Non-pigmented ciliary epithelial cell (primary cell): ENCODE measurements at regions not wholly inside any gene's neighbourhood (a gene's known extent, or its start where the extent isn't known, plus 50 kb on each side); places are given as distances from the start of the nearest gene placed in this dataset.
"Not testable (repeated sequence)": the region's sequence is repeated elsewhere in the genome, so short reads cannot be mapped to it uniquely, and the experiment has no call there.

Experiments used
- DNase-seq: peaks from one replicate; pipeline ENCODE4 v3.0.0-alpha.2; 2010; ENCODE audit warnings: low read depth

DNA sequence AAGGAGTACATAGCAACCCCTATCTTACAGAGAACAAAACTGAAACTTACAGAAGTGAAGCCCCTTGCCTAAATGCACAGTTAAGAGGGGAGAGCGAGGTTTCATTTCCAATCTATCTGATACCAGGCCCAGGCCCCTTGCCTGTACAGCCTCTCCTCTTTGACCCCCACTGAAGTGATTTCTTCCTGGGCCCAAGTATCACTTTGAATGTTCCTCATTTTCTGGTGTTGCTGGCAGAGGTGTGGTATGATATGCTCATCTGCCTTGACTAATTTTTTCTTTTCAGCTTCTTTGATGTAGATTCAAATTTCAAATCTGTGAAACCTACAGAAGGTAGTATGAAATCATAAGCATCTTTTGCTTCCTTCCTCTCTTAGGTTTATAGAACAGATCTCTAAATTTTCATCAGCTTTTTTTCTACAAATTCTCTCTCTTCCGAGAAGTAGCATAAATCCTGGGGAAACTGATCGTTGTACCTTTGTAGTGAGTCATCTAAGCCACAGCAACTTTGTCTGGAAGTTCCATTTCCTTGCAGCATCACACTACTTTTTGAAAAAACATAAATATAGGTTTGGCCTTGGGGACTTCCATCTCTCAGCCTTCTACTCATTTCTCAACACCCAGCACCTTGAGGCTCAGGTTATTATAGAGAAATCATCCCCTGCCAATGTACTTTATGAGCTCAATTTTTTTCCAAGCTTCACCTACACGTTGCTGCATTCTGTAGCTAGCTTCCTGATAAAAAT, 402.4 kb upstream of the PTGER4 start:
- no peak for DNase-seq

DNA sequence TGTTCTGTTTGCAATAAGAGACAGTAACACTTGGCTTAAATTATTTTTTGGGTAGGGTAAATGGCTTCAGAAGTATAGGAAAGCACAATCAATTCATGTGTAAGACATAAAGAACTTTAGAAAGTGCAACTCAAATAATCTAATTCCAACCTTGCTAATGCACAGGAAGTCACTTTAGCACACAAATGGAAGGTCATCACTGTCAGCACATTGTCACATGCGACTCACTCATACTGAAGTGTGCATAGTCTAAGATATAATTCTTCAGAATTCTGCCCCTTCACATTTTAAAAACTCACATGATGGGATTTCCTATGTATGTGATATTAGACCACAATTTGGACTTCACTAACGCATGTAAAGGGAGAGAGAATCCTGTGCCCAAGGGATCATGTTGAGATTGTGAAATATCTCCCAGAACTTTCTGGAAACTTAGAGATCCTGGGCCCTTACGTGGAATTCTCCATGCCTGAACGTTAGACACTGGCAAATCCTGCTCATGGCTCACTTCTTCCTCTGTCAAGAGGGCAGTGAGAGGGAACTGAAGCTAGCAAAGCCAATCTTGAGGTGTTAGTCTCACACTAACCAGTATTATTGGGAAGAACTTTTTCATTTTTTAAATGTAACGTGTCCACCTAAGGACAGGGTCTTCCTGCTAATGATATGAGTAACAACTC, 403.2 kb upstream of the PTGER4 start:
- no peak for DNase-seq

DNA sequence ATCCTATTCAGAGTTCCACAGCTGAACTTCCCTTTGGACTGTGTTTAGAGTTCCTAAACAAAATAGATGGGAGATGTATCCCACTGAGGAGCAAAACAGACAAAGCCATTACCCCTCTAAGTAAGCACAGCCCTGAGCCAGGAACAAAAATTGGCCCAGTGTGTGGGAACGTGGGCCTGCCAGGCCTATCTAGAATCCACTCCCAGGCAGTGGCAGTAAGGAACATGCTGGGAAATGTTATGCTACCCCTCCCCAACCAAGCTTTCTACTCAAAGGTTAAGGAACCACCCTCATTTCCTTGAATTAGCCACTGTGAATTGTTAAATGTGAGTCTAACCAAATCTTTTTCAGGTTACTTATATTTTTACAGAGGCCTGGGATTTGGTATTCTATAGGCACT, 405.1 kb upstream of the PTGER4 start:
- DNase-seq: no peak

DNA sequence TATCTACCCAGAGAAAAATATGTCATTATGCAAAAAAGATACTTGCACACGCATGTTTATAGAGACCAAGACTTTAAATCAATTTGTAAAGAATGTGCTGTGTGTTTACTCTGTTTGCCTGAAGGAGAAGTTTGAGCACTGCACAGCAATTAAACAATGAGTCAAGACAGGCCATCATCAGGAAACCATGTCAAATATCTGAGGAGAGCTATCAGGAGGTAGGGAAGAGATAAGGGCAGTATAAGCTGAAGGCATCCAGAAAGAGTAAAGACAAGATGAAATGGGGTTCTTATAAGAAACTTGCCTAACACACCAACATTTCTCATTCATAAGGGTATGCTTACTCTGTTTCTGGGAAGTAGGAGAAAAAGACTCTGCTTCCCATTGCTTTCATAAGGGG, 405.8 kb upstream of the PTGER4 start:
- DNase-seq: no peak

DNA sequence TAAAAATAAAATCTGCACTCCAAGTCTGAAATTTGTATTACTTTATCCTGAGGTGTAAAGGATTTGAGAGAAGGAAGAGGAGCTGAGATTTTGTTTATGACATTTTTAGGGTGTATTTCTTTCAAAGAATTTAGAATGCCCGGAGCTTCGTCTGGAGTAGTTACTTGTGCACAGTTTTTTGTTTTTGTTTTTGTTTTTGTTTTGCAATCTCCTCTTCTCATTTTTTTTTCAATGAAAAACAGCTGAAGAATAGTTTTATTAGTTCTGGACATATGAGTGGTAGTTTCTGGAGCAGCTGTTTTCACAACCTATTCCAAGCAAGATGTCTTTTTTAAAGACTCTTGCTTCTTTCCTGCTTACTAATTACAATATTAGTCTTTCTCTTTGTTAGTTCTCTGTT, 408.2 kb upstream of the PTGER4 start:
- DNase-seq: no peak

DNA sequence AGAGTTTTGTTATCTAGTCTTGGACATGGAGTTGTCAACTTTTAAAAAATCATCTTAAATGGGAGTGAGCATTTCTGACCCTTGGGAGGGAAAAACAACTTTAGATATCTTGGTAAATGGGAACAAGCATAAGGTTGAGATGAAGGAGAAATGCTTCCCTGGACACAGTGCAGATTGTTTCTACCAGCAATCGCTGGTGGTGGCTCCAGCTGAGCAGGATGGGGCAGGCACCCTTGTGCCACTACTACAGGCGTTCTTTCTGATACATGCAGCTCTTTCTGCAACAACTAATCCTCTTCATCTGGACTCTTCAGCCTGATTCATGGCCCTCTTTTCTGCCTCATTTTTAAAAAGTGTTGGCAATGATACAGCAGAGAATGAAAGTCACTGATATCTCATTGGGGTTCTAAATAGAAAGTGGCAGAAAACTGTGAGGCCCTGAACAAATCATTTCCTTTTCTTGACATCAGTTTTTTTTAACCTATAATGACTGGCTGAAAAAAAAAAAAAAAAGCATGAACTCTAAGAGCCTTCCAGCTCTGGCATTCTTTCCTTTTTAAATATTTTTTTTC, 409.4 kb upstream of the PTGER4 start:
- DNase-seq: no peak

DNA sequence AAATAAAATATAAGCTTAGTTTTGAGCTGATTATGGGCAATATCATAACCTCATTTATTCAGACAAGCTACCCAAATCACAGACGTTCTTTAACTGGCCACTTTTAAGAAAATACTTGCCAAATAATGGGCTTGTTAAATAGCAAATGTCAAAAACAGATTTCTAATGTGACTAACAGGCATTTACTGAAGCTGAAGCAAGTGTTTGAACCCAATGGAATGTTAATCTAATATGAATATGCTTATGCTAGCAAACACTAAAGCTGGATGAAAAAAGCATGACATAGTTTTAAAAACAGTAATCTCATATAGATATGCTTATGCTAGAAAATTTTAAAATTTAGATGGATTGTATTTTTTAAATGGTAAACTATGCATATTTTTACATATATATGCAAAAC, 411.6 kb upstream of the PTGER4 start:
- DNase-seq: no peak

DNA sequence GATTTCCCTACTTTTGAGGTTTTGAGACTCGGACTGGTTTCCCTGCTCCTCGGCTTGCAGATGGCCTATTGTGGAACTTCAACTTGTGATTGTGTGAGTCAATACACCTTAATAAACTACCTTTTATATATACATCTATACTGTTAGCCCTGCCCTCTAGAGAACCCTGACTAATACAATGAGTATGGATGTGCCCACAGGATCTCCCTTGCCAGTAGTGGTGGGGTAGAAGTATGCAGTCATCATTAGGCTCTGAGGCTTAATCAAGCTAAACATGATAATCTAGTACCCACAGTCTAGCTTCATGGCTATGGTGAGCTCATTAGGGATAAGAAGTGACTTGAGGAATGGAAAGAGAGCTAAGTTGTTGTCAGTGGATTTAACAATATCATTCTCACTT, 412.8 kb upstream of the PTGER4 start:
- DNase-seq: no peak

DNA sequence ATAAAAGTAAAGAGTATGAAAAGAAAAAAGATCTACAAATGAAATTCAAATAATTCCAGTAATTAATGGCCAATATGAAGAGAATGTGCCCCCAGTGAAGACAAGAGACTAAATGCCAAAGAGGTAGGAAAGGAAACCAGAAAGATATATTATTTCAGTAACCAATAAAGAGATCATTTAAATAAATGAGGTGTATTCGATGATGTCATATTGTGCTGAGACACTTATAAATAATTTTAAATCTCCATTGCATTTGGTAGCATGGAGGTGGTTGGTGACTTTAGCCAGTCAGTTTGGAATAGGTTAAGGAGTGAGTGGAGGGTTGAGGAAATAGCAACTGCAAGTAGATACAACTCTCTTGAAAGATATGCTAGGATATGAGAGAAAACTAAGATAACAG, 417.7 kb upstream of the PTGER4 start:
- DNase-seq: no peak

DNA sequence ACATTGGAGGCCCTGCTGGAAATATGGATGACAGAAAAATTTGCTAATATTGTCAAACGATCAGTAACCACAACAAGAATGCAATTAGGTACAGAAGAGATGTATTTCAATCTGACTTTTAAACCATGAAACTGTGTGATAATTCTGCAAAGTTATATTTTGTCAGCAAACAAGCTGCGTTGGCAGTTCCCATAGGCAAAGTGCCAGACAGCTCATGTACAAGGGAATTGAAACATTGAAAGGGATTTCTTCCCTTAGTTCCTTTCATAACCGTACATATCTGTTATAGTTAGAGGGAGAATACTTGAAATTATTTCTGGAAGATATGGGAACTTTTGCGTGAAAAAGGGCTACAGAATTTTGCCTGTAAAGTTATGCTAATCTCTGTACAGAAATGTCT, 419.4 kb upstream of the PTGER4 start:
- DNase-seq: no peak

DNA sequence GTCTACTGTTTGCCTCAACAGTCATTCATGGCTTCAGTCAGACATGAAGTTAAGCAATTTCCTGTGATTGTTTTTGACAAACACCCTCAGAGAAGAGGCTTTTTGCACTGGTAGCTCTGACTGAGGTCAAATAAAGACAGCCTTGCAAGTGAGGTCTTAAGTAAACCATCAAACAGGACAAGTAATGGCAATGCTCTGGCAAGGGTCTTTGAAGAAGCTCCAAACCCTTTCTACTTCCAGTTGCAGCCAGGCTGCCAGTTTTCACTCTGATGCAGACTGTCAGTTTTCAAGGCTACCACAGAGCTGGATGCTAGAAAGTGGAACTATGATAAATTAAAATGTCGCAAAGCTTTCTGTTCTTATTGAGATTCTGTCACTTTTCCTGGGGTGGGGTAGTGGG, 421.5 kb upstream of the PTGER4 start:
- no peak for DNase-seq

DNA sequence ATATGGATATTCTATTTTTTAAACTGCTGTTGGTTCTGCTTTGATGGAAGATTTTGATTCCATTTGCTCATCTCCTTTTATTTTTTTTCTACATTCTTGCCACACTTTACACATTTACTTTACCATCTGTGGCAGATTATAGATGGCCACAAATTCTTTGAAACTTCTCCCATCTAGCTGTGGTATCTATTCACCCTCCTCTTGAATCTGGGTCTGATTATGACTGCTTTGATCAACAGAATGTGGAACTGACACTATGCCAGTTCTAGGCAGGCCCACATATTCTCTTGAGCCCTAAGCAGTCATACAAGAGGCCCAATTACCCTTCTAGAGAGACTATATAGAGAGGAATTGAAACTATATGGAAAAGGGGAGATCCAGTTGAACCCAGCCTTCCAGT, 439.0 kb upstream of the PTGER4 start:
- no peak for DNase-seq

DNA sequence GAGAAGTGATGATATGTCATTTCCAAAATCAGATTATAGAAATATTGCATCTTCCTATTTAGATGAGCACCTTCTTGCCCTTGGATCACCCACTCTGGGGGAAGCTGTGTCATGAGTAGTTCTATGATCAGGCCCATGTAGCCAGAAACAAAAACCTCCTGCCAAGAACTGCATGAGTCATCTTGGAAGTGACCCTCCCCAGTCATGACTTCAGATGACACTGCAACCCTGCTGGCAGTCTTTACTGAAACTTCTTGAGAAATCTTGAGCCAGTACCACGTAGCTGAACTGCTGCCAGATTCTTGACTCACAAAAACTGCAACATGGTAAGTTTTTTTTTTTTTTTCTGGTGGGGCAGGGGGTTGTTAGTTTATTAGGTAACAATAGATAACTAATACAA, 439.6 kb upstream of the PTGER4 start:
- DNase-seq: no peak

DNA sequence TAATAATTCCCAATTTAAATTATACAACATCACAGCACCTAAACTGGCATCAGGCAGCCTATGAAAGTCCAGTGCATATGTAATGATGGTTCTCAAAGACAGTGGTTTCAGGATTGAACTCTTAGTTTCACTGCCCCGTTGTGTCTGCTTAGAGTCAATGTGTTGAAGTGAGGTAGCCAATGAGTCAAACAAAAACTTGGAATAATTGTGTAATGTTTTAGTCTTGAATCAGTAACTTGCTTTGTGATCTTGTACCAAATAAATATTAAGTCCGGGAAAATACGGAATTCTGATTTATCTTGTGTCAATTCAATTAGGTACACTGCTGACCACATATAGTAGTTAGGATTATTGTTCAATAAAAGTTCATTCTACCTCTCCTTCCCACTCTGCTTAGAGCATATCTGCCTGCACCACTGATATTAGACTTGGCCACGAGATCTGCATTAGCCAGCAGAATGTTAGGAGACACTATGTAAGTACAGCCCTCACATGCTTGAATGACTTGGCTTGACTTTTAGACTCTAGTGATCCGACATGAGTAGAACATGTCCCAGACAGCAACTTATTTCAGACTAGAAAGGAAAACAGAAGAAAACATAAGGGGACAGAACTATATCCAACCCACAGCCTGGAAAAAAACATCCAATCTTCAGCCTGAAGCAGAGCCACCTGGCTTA, 441.5 kb upstream of the PTGER4 start:
- DNase-seq: no peak

DNA sequence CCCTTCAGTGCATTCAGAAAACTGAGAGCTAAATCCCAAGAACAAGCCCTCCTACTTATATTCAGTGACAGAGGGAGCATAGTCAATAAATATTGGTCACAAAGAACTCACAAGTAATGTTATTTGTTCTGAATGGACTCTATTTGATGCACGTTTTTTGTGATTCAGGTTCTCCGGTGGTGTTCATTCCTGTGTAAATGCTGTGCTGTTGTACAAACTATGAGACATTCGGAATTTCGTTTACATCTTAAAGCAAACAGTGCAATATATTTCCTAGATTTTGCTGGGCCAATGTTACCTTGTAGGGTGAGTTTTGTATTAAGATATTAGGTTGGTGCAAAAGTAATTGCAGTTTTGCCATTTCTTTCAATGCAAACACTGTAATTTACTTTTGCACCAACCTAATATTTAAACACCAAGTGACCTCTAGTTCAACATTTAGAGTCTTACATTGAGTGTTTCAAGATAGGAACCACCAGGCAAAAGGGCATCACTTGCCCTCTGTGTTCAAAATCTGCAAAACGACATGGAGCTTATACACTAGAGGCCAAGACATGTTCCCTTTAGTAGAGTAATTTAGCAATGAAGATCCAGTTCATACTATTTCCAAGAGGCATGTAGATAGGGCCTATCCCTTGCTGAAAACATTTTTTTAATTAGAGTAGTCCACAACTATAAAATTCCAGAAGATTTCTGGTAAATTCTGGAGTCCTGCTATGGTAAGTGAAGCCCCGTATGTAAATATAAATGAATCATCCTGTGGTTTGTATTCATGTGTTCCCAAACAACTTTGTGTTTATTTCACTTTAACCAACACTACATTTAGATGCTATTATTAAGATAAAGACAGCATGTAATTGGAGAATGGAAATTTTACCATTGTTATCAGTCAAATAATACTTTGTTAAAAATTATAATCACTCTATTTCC, 444.0 kb upstream of the PTGER4 start:
- no peak for DNase-seq

DNA sequence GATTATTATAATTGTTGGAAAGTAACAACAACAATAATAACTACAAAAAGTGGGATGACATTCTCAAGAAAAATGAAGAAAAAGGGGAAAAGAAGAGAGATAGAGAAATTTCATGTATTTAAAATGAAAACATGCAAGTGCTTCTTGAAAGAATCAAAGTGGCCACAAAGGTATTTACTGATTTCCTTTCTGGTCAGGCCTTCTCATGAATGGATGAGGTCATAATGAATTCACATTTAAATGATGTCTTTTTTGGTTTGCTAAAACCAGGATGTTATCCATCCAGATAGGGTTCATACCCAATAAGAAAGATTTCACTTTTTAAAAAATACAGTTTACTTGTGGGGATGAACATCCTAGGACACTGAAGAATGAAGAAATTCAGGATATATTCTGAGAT, 446.4 kb upstream of the PTGER4 start:
- no peak for DNase-seq

DNA sequence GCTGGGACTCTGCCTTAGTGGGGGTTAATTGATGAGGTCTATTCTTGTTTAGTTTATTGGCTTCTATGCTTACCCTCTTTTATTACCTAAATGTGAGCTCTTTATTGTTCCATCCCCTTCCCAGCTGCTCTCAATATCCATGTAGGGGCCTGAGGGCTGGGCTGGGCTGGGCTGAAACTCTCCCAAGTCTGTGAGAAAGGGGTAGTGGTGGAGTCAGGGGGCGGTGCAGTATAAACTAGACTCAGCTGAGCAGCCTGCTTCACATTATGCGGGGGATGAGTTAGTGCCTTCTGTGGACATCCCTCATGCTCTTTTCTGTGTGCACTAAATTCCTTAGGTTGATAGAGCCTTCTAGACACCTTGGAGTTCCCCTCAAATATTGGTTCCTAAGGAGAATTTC, 451.8 kb upstream of the PTGER4 start:
- DNase-seq: no peak

DNA sequence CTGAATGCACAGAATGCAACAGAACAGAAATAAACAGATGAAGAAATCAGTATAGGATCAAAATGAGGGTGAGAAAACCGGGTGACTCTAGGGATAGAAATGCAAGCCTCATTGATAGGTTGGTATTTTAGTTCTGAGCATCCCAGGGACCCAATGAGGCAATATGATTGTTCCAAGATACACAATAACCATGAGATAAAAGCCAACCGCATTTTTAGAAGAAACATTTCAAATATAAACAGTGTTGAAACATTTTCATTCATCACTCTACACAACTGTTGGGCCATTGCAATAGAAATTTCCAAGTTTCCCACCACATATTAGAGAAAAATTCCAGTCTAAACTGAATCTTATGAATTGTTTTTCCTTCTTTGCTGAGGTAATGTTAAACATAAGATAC, 452.3 kb upstream of the PTGER4 start:
- DNase-seq: no peak

DNA sequence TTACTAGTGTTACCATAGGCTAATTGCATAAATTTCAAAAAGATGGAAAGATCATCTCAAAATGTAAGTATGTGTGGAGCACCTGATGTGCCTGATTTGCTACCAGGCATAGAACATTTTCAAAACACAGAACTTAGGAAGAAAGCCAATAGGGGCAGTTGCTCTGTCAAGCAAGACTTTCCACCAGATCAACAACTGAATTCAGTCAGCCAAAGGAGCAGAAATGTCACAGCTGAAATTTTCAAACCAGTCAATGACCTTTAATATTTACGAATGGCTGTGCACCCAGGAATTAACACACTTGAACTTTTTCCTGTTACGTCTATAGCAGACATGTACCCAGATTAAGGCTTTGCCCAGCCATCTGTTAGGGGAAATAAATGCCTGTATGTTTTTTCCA, 452.8 kb upstream of the PTGER4 start:
- no peak for DNase-seq

DNA sequence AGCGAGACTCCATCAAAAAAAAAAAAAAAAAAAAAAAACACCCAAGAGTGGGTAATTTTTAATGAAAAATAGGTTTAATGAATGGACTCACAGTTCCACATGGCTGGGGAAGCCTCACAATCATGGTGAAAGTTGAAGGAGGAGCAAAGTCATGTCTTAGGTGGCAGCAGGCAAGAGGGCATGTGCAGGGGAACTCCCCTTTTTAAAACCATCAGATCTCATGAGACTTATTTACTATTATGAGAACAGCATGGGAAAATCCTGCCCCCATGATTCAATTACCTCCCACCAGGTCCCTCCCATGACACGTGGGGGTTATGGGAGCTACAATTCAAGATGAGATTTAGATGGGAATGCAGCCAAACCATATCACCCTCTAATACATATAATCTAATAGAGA, 454.6 kb upstream of the PTGER4 start:
- DNase-seq: not testable (repeated sequence)

DNA sequence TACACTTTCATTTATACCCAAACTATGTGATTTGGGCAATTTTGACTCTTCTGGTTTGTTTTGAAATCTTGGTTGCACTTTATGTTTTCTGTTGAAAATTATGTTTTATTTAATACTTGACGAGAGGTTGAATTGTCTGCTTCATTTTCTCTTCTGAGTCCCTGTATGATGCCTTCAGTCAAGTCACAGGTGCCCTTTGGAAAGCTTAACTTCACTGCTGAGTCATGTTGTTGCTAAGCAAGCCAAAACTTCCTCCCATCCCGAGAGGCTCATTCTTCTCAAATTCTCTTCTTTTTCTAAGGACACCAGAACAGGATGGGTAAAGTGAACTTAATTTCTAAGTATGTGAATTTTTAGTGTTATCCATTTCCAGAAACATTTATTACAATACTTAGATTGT, 455.3 kb upstream of the PTGER4 start:
- DNase-seq: no peak

DNA sequence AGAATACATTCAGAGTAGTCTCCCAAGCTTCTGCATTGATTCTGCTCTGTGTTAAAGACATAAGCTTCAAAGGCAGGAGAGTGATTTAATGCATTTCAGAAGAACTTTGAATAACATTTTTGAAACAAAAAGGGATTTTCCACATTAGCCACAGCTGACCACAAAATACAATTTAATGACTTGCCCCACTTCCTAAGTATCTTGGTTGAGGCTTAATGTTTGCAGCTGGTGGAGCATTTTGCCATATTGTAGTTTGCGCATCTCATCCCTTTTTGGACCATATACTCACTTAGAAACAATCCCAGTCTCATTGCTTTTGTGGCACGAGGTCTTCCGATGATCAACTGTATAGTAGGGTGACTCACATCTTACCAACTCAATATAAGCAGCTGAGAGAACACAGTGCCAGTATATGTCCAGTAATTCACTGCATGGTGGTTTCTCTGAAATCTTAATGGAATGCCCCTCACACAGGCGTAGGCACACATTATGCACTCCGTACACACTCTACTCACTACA, 455.8 kb upstream of the PTGER4 start:
- peak; percentile 72 for DNase-seq
